RWPE2 (cell line): ENCODE measurements at regions not wholly inside any gene's neighbourhood (a gene's known extent, or its start where the extent isn't known, plus 50 kb on each side); places are given as distances from the start of the nearest gene placed in this dataset.

Source experiments
- ATAC-seq: fragments of 200-7000 bp; cut with Tn5 transposase; 3 replicates; pipeline ENCODE4 v1.9.1; 2021; ENCODE audit warnings: low read depth
- DNase-seq: peaks from one replicate; pipeline ENCODE4 v3.0.0-alpha.2; 2020; ENCODE audit warnings: low spot score
- H3K27ac ChIP-seq: fragments of 450-650 bp; 2 replicates; pipeline ENCODE4 v1.5.1; 2017; ENCODE audit warnings: mild to moderate bottlenecking; ENCODE audit not compliant: poor library complexity, severe bottlenecking
- H3K27me3 ChIP-seq: fragments of 250-450 bp; sonication (Bioruptor Pico); 2 replicates; pipeline ENCODE4 v1.5.1; 2021; ENCODE audit warnings: mild to moderate bottlenecking, moderate library complexity; ENCODE audit not compliant: insufficient read depth, poor library complexity, severe bottlenecking
- H3K36me3 ChIP-seq: fragments of 250-450 bp; sonication (Bioruptor Pico); 2 replicates; pipeline ENCODE4 v1.5.1; 2020; ENCODE audit warnings: low read depth, mild to moderate bottlenecking, moderate library complexity
- H3K4me1 ChIP-seq: fragments of 250-450 bp; sonication (Bioruptor Pico); 2 replicates; pipeline ENCODE4 v1.5.1; 2021; ENCODE audit warnings: mild to moderate bottlenecking, moderate library complexity; ENCODE audit not compliant: insufficient read depth, poor library complexity, severe bottlenecking
- H3K4me3 ChIP-seq: fragments of 250-450 bp; sonication (Bioruptor Pico); 2 replicates; pipeline ENCODE4 v1.5.1; 2021; ENCODE audit warnings: mild to moderate bottlenecking, moderate library complexity; ENCODE audit not compliant: severe bottlenecking
- H3K9me3 ChIP-seq: fragments of 250-450 bp; sonication (Bioruptor Pico); 2 replicates; pipeline ENCODE4 v1.5.1; 2021; ENCODE audit warnings: mild to moderate bottlenecking, moderate library complexity; ENCODE audit not compliant: severe bottlenecking
- CTCF ChIP-seq: fragments of 450-650 bp; IDR thresholded peaks from one replicate; pipeline ENCODE4 v1.5.1; 2017; ENCODE audit warnings: mild to moderate bottlenecking, moderate library complexity; ENCODE audit not compliant: poor library complexity, severe bottlenecking

- no peaks in the 10 kb centered on the region for H3K27me3 ChIP-seq
- no peak overlapping the region for H3K27ac ChIP-seq
- no peaks in the 10 kb centered on the region for H3K4me1 ChIP-seq
- H3K36me3 ChIP-seq = no peaks in the 10 kb centered on the region
- H3K9me3 ChIP-seq = no peaks in the 10 kb centered on the region
- ATAC-seq (no peak), DNase-seq (no peak)
- no peak overlapping the region for H3K4me3 ChIP-seq
- no peak for TF ChIP-seq CTCF
Measured at GRCh38 chrX:128310912-128311311, 258.7 kb upstream of the ACTRT1 start.

- ATAC-seq = no peak
- H3K9me3 ChIP-seq = no peaks in the 10 kb centered on the region
Measured at GRCh38 chrX:128309311-128309710, 257.1 kb upstream of the ACTRT1 start.

GRCh38 chrX:128294198-128294597, 242.0 kb upstream of the ACTRT1 start:
- TF ChIP-seq CTCF = no peak
- Histone ChIP-seq H3K4me1 (no peaks in the 10 kb centered on the region), H3K9me3 (no peaks in the 10 kb centered on the region), H3K4me3 (no peak overlapping the region), H3K36me3 (no peaks in the 10 kb centered on the region), H3K27ac (no peak overlapping the region), H3K27me3 (no peaks in the 10 kb centered on the region)
- no peak for DNase-seq
- no peak for ATAC-seq

More at GRCh38 chrX:128309311-128309710, 257.1 kb upstream of the ACTRT1 start:
- Histone ChIP-seq H3K27ac (no peak overlapping the region), H3K4me1 (no peaks in the 10 kb centered on the region), H3K27me3 (no peaks in the 10 kb centered on the region), H3K36me3 (no peaks in the 10 kb centered on the region), H3K4me3 (no peak overlapping the region)
- DNase-seq = no peak
- no peak for TF ChIP-seq CTCF

- no peaks in the 10 kb centered on the region for H3K4me1 ChIP-seq
- DNase-seq = no peak
- H3K27ac ChIP-seq = no peak overlapping the region
- no peaks in the 10 kb centered on the region for H3K27me3 ChIP-seq
- H3K4me3 ChIP-seq = no peak overlapping the region
- ATAC-seq = no peak
- H3K36me3 ChIP-seq = no peaks in the 10 kb centered on the region
- H3K9me3 ChIP-seq = no peaks in the 10 kb centered on the region
- TF ChIP-seq CTCF = no peak
Measured at GRCh38 chrX:128287693-128288092, 235.5 kb upstream of the ACTRT1 start.

- Histone ChIP-seq H3K9me3 (no peaks in the 10 kb centered on the region), H3K27me3 (no peaks in the 10 kb centered on the region), H3K4me1 (no peaks in the 10 kb centered on the region), H3K27ac (no peak overlapping the region), H3K36me3 (no peaks in the 10 kb centered on the region), H3K4me3 (no peak overlapping the region)
- TF ChIP-seq CTCF = no peak
- no peak for ATAC-seq
- DNase-seq = no peak
Measured at GRCh38 chrX:128250621-128251020, 198.4 kb upstream of the ACTRT1 start.
